Type B pancreatic cell (in vitro differentiated cells): ENCODE measurements at regions not wholly inside any gene's neighbourhood (a gene's known extent, or its start where the extent isn't known, plus 50 kb on each side); places are given as distances from the start of the nearest gene placed in this dataset.

Source experiments
- DNase-seq: peaks from one replicate; pipeline ENCODE4 v3.0.0; 2021; ENCODE audit warnings: mixed read lengths; ENCODE audit not compliant: unreplicated experiment; ENCODE audit errors: extremely low spot score
- H3K27ac Mint-ChIP-seq: 2 replicates; pipeline ENCODE4 v1.8.0; 2021; ENCODE audit warnings: mild to moderate bottlenecking, mixed read lengths
- H3K27me3 Mint-ChIP-seq: 2 replicates; pipeline ENCODE4 v1.8.0; 2021; ENCODE audit warnings: mixed read lengths
- H3K36me3 Mint-ChIP-seq: 2 replicates; pipeline ENCODE4 v1.8.0; 2021; ENCODE audit warnings: mixed read lengths
- H3K4me1 Mint-ChIP-seq: one replicate; pipeline ENCODE4 v1.8.0; 2021; ENCODE audit warnings: mixed read lengths; ENCODE audit not compliant: unreplicated experiment
- H3K4me3 Mint-ChIP-seq: 2 replicates; pipeline ENCODE4 v1.8.0; 2021; ENCODE audit warnings: mild to moderate bottlenecking, mixed read lengths
- H3K9me3 Mint-ChIP-seq: 2 replicates; pipeline ENCODE4 v1.8.0; 2021; ENCODE audit warnings: mixed read lengths
- TF ChIP-seq, protein P1 (sequence below): fragments of 200-600 bp; sonication (generic); conservative IDR thresholded peaks from 2 replicates; pipeline ENCODE4 v1.5.0; 2021; ENCODE audit warnings: antibody characterized with exemption, mild to moderate bottlenecking

DNA sequence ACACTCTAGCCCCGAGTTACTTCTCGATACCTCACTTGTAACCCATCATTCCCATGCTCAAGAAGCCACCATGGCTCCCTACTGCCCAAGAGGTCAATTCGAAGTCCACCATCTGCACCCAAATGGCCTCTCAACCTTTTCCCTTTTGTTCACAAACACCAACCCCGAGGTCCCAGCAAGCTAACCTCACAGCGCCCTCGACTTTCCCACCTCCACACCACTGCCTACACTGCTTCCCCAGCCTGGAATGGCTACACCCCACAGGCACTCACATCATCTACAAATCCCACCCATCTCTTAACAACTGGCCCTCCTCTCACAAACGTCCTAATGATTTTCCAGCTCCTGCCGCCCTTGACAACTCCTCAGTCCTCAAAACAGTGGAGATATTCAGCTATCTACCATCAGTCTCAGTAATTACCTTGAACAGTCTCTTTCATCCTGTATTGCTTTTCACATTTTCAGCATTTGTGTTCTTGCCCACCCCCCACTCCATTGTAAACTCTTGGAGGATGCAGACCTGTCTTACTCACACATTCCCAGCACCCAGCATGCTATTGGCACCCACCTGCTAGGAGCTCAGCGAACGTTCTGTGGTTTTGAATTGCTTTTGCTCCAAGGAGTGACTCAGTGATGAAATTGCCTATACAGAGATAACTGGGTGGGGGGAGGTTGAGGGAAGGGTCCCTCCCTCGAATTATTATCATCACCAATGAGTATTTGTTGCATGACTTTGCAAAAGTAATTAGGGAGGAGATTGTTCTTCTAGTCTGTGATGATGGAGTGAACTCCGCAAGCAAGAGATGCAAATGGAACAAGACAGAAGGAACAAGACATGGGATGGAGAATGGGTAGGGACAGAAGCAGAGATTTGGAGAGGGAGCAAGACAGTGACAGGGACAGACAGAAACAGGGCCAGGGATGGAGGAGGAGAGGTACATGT, 106.8 kb downstream of the CYP26B1 start:
- Mint-ChIP-seq H3K9me3 (peaks cover 9% of the 10 kb centered on the region), H3K4me3 (no peak overlapping the region), H3K27me3 (peaks cover 7% of the 10 kb centered on the region), H3K36me3 (no peaks in the 10 kb centered on the region), H3K27ac (no peak overlapping the region), H3K4me1 (no peaks in the 10 kb centered on the region)
- TF ChIP-seq, protein P1, sequence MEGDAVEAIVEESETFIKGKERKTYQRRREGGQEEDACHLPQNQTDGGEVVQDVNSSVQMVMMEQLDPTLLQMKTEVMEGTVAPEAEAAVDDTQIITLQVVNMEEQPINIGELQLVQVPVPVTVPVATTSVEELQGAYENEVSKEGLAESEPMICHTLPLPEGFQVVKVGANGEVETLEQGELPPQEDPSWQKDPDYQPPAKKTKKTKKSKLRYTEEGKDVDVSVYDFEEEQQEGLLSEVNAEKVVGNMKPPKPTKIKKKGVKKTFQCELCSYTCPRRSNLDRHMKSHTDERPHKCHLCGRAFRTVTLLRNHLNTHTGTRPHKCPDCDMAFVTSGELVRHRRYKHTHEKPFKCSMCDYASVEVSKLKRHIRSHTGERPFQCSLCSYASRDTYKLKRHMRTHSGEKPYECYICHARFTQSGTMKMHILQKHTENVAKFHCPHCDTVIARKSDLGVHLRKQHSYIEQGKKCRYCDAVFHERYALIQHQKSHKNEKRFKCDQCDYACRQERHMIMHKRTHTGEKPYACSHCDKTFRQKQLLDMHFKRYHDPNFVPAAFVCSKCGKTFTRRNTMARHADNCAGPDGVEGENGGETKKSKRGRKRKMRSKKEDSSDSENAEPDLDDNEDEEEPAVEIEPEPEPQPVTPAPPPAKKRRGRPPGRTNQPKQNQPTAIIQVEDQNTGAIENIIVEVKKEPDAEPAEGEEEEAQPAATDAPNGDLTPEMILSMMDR = no peak
- DNase-seq = no peak

DNA sequence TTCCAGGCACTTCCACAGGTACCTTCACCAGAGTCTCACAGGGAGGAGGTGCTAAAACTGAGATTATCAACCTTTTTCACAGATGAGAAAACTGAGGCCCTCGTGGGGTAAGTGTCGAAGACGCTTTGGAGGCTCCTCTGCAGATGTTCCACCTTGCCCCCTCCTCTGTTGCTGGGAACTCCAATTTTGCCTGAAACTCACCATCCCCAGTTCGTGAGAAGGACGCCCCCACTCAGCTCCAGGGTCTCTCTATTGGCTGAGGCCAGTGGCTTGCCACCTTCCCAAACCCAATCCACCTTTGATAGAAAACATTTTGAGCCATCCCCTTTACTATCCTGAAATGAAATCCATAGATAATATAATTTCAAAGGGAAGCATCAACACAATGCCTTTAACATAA, 109.1 kb downstream of the CYP26B1 start:
- Mint-ChIP-seq H3K27ac (no peak overlapping the region), H3K9me3 (peaks cover 6% of the 10 kb centered on the region), H3K36me3 (no peaks in the 10 kb centered on the region), H3K4me3 (no peak overlapping the region), H3K4me1 (no peaks in the 10 kb centered on the region), H3K27me3 (peaks cover 7% of the 10 kb centered on the region)
- TF ChIP-seq, protein P1 = no peak
- DNase-seq = no peak

- Mint-ChIP-seq H3K27ac (no peak overlapping the region), H3K4me1 (no peaks in the 10 kb centered on the region), H3K9me3 (no peaks in the 10 kb centered on the region), H3K4me3 (no peak overlapping the region), H3K27me3 (peaks cover 7% of the 10 kb centered on the region), H3K36me3 (no peaks in the 10 kb centered on the region)
- DNase-seq = no peak
- TF ChIP-seq, protein P1 = no peak
Observed at GRCh38 chr2:72037261-72037666, 110.4 kb downstream of the CYP26B1 start.

GRCh38 chr2:72036595-72036994, 111.1 kb downstream of the CYP26B1 start:
- DNase-seq = no peak
- Mint-ChIP-seq H3K9me3 (no peaks in the 10 kb centered on the region), H3K4me1 (no peaks in the 10 kb centered on the region), H3K4me3 (no peak overlapping the region), H3K27ac (no peak overlapping the region), H3K36me3 (no peaks in the 10 kb centered on the region), H3K27me3 (peaks cover 11% of the 10 kb centered on the region)
- TF ChIP-seq, protein P1 = no peak

DNA sequence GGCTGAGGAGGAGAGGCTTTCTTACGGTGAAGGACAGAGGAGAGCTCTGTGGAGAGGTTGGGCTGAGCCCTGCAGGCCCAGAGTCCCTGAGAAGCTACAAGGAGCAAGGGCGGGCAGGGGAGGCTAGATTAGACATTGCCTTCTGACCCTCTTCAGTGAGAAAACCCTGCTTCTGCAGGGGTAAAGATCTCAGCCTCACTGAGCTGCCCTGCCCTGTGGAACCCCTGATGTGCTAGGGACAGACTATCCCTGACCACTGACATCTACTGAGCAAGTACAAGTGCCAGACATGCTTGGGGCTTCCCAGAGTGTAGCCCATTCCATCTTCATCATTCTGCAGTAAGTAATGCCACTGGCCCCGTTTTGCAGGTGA, 111.5 kb downstream of the CYP26B1 start:
- TF ChIP-seq, protein P1 = no peak
- H3K4me1 Mint-ChIP-seq = no peaks in the 10 kb centered on the region
- H3K4me3 Mint-ChIP-seq = no peak overlapping the region
- peaks cover 9% of the 10 kb centered on the region for H3K27me3 Mint-ChIP-seq
- H3K27ac Mint-ChIP-seq = no peak overlapping the region
- no peaks in the 10 kb centered on the region for H3K9me3 Mint-ChIP-seq
- H3K36me3 Mint-ChIP-seq = no peaks in the 10 kb centered on the region
- DNase-seq = no peak
